ENCODE measurements at regions not wholly inside any gene's neighbourhood (a gene's known extent, or its start where the extent isn't known, plus 50 kb on each side); places are given as distances from the start of the nearest gene placed in this dataset.
"Not testable (repeated sequence)": the region's sequence is repeated elsewhere in the genome, so short reads cannot be mapped to it uniquely, and the experiment has no call there.

DNA sequence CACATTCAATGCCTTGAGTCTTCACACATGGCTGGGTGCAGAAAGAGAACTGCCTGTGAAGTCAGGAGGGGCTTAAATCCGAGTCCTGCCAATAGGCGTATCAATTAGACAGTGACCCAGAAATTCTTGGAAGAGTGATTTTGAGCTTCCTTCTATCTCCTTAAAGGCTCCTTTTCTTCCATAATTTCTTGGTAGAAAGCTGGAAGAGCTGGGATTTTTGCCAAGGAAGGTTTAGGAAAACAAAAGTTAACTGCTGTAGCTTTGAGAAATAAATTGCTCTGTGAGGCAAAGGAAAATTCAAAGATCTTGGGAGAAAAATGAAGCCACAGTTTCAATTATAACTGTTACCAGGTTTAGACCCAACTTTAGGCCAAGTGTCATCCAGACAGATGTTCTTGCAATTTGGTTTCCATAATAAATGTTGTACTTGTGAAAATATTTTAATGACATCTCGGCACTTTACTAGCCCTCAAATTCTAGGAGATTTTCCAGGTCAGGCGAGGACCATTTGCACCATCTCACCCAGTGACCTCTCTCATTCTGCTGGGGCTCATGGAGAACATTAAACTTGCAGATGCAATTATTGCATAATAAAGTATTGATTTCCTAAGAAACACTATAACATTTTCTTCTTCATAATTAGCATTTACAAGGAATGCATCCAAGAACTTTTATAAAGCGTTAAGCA, 329.7 kb upstream of the MEIS1 start:
- no peaks in the 10 kb centered on the region for H3K27me3 ChIP-seq (ENCODE audit: control insufficient read depth, insufficient read depth, low read length)
- no peak for DNase-seq (ENCODE audit: low read depth)
- no peak overlapping the region for H3K4me3 ChIP-seq (ENCODE audit: low read depth, low read length)
- TF ChIP-seq, protein P1, sequence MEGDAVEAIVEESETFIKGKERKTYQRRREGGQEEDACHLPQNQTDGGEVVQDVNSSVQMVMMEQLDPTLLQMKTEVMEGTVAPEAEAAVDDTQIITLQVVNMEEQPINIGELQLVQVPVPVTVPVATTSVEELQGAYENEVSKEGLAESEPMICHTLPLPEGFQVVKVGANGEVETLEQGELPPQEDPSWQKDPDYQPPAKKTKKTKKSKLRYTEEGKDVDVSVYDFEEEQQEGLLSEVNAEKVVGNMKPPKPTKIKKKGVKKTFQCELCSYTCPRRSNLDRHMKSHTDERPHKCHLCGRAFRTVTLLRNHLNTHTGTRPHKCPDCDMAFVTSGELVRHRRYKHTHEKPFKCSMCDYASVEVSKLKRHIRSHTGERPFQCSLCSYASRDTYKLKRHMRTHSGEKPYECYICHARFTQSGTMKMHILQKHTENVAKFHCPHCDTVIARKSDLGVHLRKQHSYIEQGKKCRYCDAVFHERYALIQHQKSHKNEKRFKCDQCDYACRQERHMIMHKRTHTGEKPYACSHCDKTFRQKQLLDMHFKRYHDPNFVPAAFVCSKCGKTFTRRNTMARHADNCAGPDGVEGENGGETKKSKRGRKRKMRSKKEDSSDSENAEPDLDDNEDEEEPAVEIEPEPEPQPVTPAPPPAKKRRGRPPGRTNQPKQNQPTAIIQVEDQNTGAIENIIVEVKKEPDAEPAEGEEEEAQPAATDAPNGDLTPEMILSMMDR (IDR thresholded peaks at IDR 0.05; ENCODE audit: insufficient read depth, low read length, poor library complexity, severe bottlenecking), result no peak
- H3K36me3 ChIP-seq (ENCODE audit: control insufficient read depth, insufficient read depth, low read length), result no peaks in the 10 kb centered on the region

DNA sequence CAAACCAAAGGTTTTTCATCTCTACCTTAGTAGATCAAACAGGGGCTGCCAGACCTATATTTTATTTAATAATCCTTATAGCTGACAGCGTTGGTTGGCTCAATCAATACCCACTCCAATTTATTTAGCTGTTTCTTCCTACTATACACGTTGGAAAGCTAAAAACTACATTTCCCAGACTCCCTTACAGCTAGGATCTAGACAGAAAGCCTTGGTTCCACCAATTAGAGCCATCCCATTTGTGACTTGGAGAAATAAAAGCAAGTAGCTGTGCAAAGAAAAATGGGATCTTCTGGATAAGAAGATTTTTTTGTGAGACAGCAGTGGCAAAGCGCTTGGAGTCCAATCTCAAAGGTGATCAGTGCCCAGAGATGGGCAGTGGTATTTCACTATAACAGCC, 331.3 kb upstream of the MEIS1 start:
- Histone ChIP-seq H3K4me3 (ENCODE audit: low read depth, low read length) (no peak overlapping the region), H3K27me3 (ENCODE audit: control insufficient read depth, insufficient read depth, low read length) (no peaks in the 10 kb centered on the region), H3K36me3 (ENCODE audit: control insufficient read depth, insufficient read depth, low read length) (no peaks in the 10 kb centered on the region)
- TF ChIP-seq, protein P1 (IDR thresholded peaks at IDR 0.05; ENCODE audit: insufficient read depth, low read length, poor library complexity, severe bottlenecking), result no peak
- no peak for DNase-seq (ENCODE audit: low read depth)

GRCh38 chr2:66101206-66101605, 333.7 kb upstream of the MEIS1 start:
- H3K27me3 ChIP-seq (ENCODE audit: control insufficient read depth, insufficient read depth, low read length), result no peaks in the 10 kb centered on the region
- TF ChIP-seq, protein P1 (IDR thresholded peaks at IDR 0.05; ENCODE audit: insufficient read depth, low read length, poor library complexity, severe bottlenecking), result no peak

DNA sequence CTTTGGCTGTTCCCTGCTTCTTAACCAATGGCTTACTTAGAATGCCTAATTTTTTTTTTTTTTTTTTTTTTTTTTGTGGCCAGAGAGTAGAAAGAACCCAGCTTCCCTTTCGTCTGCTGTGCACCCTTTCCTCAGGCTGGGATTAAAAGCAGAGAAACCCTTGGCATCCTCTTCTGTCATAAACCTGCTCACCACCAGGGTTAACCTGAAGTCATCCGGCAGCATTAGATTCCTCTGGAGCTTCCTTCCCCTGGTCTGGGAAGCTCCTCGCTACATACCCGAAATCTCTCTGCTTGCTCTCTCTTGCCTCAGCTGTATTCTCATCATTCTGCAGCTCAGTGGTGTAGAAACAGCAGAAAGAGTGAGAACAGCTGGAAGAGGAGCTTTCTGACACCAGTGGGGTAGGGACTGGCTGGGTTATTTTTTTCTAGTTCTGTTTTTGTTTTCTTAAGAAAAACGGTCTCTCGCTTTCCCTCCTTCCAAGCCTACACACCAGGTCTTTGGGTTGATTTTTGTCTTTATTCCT, 339.0 kb upstream of the MEIS1 start:
- Histone ChIP-seq H3K4me3 (ENCODE audit: low read depth, low read length) (no peak overlapping the region), H3K36me3 (ENCODE audit: control insufficient read depth, insufficient read depth, low read length) (no peaks in the 10 kb centered on the region), H3K27me3 (ENCODE audit: control insufficient read depth, insufficient read depth, low read length) (no peaks in the 10 kb centered on the region)
- no peak for DNase-seq (ENCODE audit: low read depth)
- TF ChIP-seq, protein P1 (IDR thresholded peaks at IDR 0.05; ENCODE audit: insufficient read depth, low read length, poor library complexity, severe bottlenecking), result no peak

More at GRCh38 chr2:66101206-66101605, 333.7 kb upstream of the MEIS1 start:
- Histone ChIP-seq H3K4me3 (ENCODE audit: low read depth, low read length) (no peak overlapping the region), H3K36me3 (ENCODE audit: control insufficient read depth, insufficient read depth, low read length) (no peaks in the 10 kb centered on the region)
- no peak for DNase-seq (ENCODE audit: low read depth)

DNA sequence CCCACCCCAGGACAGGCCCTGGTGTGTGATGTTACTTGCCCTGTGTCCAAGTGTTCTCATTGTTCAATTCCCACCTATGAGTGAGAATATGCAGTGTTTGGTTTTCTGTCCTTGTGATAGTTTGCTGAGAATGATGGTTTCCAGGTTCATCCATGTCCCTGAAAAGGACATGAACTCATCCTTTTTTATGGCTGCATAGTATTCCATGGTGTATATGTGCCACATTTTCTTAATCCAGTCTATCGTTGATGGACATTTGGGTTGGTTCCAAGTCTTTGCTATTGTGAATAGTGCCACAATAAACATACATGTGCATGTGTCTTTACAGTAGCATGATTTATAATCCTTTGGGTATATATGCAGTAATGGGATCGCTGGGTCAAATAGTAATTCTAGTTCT, 340.2 kb upstream of the MEIS1 start:
- H3K36me3 ChIP-seq (ENCODE audit: control insufficient read depth, insufficient read depth, low read length); DNase-seq (ENCODE audit: low read depth); H3K27me3 ChIP-seq (ENCODE audit: control insufficient read depth, insufficient read depth, low read length); H3K4me3 ChIP-seq (ENCODE audit: low read depth, low read length): not testable (repeated sequence)

GRCh38 chr2:66093371-66093770, 341.6 kb upstream of the MEIS1 start:
- H3K27me3 ChIP-seq (ENCODE audit: control insufficient read depth, insufficient read depth, low read length), result no peaks in the 10 kb centered on the region
- no peak overlapping the region for H3K4me3 ChIP-seq (ENCODE audit: low read depth, low read length)
- DNase-seq (ENCODE audit: low read depth), result no peak
- TF ChIP-seq, protein P1 (IDR thresholded peaks at IDR 0.05; ENCODE audit: insufficient read depth, low read length, poor library complexity, severe bottlenecking), result no peak
- no peaks in the 10 kb centered on the region for H3K36me3 ChIP-seq (ENCODE audit: control insufficient read depth, insufficient read depth, low read length)

Data from kidney epithelial cell (primary cell).